Nephron progenitor cell (in vitro differentiated cells): ENCODE measurements at regions not wholly inside any gene's neighbourhood (a gene's known extent, or its start where the extent isn't known, plus 50 kb on each side); places are given as distances from the start of the nearest gene placed in this dataset.

Source experiments
- DNase-seq: peaks from one replicate; pipeline ENCODE4 v3.0.0; 2021
- H3K27ac Mint-ChIP-seq: 2 replicates; pipeline ENCODE4 v1.8.0; 2021; ENCODE audit warnings: mild to moderate bottlenecking, moderate library complexity, mixed read lengths
- H3K27me3 Mint-ChIP-seq: 2 replicates; pipeline ENCODE4 v1.8.0; 2021; ENCODE audit warnings: mild to moderate bottlenecking, low read depth, mixed read lengths; ENCODE audit not compliant: poor library complexity
- H3K36me3 Mint-ChIP-seq: 2 replicates; pipeline ENCODE4 v1.8.0; 2021; ENCODE audit warnings: low read depth, mixed read lengths
- H3K4me1 Mint-ChIP-seq: 2 replicates; pipeline ENCODE4 v1.8.0; 2021; ENCODE audit warnings: mixed read lengths
- H3K4me3 Mint-ChIP-seq: 2 replicates; pipeline ENCODE4 v1.8.0; 2021; ENCODE audit warnings: mild to moderate bottlenecking, moderate library complexity, mixed read lengths
- H3K9me3 Mint-ChIP-seq: 2 replicates; pipeline ENCODE4 v1.8.0; 2021; ENCODE audit warnings: mild to moderate bottlenecking, moderate library complexity, mixed read lengths
- TF ChIP-seq, protein P1 (sequence below): fragments of 200-600 bp; sonication (generic); IDR thresholded peaks from 2 replicates; pipeline ENCODE4 v1.5.0; 2021; ENCODE audit warnings: antibody characterized with exemption

DNA sequence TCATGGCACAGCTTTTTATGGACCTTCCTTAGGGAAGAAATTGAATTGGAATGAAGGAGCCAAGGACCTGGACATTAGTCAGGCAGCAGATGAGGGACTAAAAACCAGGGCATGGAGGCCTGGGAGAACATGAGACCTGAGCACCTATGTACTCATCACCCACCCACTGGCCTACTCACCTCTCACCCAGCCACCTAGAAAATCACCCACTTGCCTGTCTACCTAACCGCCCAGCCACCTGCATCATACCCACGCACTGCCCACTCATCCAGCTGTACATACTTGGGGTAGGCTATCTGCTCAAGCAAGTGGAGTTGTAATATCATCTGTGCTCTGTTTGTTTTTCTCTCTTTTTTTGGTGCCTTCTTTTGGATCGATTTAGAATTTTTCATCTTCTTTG lies 65.3 kb upstream of the SLCO2A1 start:
- H3K9me3 Mint-ChIP-seq = peaks cover 44% of the 10 kb centered on the region
- no peak overlapping the region for H3K4me3 Mint-ChIP-seq
- peak overlapping the region; percentile 12 for H3K27ac Mint-ChIP-seq
- peaks cover 11% of the 10 kb centered on the region for H3K27me3 Mint-ChIP-seq
- TF ChIP-seq, protein P1, sequence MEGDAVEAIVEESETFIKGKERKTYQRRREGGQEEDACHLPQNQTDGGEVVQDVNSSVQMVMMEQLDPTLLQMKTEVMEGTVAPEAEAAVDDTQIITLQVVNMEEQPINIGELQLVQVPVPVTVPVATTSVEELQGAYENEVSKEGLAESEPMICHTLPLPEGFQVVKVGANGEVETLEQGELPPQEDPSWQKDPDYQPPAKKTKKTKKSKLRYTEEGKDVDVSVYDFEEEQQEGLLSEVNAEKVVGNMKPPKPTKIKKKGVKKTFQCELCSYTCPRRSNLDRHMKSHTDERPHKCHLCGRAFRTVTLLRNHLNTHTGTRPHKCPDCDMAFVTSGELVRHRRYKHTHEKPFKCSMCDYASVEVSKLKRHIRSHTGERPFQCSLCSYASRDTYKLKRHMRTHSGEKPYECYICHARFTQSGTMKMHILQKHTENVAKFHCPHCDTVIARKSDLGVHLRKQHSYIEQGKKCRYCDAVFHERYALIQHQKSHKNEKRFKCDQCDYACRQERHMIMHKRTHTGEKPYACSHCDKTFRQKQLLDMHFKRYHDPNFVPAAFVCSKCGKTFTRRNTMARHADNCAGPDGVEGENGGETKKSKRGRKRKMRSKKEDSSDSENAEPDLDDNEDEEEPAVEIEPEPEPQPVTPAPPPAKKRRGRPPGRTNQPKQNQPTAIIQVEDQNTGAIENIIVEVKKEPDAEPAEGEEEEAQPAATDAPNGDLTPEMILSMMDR = no peak
- no peak for DNase-seq
- H3K4me1 Mint-ChIP-seq = peaks cover 5% of the 10 kb centered on the region
- peaks cover 5% of the 10 kb centered on the region for H3K36me3 Mint-ChIP-seq

DNA sequence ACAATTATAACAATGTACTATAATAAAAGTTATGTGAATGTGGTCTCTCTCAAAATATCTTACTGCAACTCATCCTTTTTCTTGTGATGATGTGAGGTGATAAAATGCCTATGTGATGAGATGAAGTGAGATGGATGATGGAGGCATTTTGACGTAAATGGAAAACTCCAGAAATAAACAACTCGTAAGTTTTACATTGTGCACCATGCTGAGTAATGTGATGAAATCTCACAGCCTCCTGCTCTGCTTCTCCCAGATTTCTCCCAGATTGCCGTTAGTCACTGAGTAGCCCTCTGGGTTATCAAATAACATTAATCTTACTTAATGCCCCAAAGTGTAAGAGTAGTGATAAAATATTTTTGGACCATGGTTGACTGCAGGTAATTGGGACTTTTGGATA lies 64.8 kb upstream of the SLCO2A1 start:
- H3K4me3 Mint-ChIP-seq = no peak overlapping the region
- TF ChIP-seq, protein P1 = no peak
- no peak for DNase-seq
- peaks cover 39% of the 10 kb centered on the region for H3K9me3 Mint-ChIP-seq
- H3K4me1 Mint-ChIP-seq = peaks cover 5% of the 10 kb centered on the region
- peaks cover 11% of the 10 kb centered on the region for H3K27me3 Mint-ChIP-seq
- H3K36me3 Mint-ChIP-seq = peaks cover 5% of the 10 kb centered on the region
- no peak overlapping the region for H3K27ac Mint-ChIP-seq

DNA sequence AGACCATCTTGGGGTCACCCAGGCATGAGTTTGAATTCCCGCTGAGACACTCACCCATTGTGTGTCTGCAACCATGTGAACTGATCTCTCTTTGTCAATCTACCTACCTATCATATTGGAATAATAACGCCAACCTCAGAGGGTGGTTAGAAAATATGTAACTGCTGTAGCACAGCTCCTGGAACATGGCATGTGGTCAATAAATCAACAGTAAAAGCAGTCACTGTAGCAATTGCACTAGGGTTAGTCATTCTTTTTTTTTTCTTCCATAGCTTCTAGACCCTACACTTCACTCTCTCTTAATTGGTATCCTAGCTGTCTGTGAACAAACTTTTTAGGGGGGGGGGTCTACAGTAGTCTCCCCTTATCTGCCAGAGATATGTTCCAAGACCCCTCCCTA lies 64.2 kb upstream of the SLCO2A1 start:
- peaks cover 38% of the 10 kb centered on the region for H3K9me3 Mint-ChIP-seq
- peaks cover 9% of the 10 kb centered on the region for H3K27me3 Mint-ChIP-seq
- no peak overlapping the region for H3K27ac Mint-ChIP-seq
- no peak for DNase-seq
- TF ChIP-seq, protein P1 = no peak
- H3K4me1 Mint-ChIP-seq = peaks cover 5% of the 10 kb centered on the region
- peaks cover 4% of the 10 kb centered on the region for H3K36me3 Mint-ChIP-seq
- H3K4me3 Mint-ChIP-seq = no peak overlapping the region

DNA sequence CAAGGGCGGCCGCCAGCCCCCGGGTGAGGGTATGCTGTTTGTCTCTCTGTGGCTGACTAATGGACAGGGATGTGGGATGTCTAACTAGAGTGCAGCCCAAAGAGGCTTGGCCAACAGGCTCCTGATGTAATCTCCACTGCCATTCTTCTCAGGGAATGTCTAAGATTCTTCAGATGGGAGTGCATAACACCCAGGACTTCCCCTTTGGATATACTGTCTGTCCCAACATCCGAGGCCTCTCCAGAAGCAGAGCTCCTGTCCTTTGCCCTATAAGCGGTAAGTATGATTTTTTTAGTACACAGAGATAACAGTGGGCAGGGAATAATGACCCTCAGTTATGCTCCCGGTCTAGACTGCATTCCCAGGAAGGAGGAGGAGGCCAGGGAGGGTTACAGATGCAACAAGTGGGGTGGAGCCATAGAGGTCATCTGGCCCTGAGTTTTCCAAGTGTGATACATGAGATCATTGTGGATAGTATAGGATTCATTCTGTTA lies 62.5 kb upstream of the SLCO2A1 start:
- TF ChIP-seq, protein P1 = no peak
- peaks cover 5% of the 10 kb centered on the region for H3K4me1 Mint-ChIP-seq
- no peak for DNase-seq

DNA sequence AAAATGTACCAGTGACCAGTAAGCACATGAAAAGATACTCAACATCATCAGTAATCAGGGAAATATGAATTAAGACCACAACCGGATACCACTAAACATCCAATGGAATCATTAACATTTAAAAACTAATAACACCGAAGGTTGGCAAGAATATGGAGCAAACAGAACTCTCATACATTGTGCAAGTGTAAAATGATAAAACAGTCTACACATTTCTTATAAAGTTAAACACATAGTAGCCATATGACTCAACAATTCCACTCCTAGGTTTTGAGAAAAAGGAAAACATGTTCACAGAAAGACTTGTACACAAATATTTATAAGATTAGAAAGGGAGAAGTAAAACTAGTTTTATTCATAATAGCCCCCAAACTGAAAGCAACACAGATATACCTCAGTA lies 60.3 kb upstream of the SLCO2A1 start:
- H3K9me3 Mint-ChIP-seq = peaks cover 17% of the 10 kb centered on the region
- no peaks in the 10 kb centered on the region for H3K36me3 Mint-ChIP-seq
- no peak for DNase-seq
- H3K27ac Mint-ChIP-seq = no peak overlapping the region
- peaks cover 5% of the 10 kb centered on the region for H3K4me1 Mint-ChIP-seq
- H3K4me3 Mint-ChIP-seq = no peak overlapping the region
- TF ChIP-seq, protein P1 = no peak
- peaks cover 3% of the 10 kb centered on the region for H3K27me3 Mint-ChIP-seq

More for the DNA sequence above, 62.5 kb upstream of the SLCO2A1 start:
- peaks cover 30% of the 10 kb centered on the region for H3K9me3 Mint-ChIP-seq
- H3K4me3 Mint-ChIP-seq = no peak overlapping the region
- peaks cover 3% of the 10 kb centered on the region for H3K27me3 Mint-ChIP-seq
- no peak overlapping the region for H3K27ac Mint-ChIP-seq
- H3K36me3 Mint-ChIP-seq = no peaks in the 10 kb centered on the region
